H1 (cell line): ENCODE measurements at regions not wholly inside any gene's neighbourhood (a gene's known extent, or its start where the extent isn't known, plus 50 kb on each side); places are given as distances from the start of the nearest gene placed in this dataset.

Source experiments
- CHD7 ChIP-seq: fragments of 300-600 bp; sonication (generic); IDR thresholded peaks from 2 replicates; pipeline ENCODE4 v1.7.1; 2012; ENCODE audit warnings: low read length, moderate library complexity, mild to moderate bottlenecking, inconsistent platforms; ENCODE audit not compliant: insufficient replicate concordance
- CTCF ChIP-seq, 3 experiments: IDR thresholded peaks; 1 replicate in 2 of 3; 2 replicates in 1 of 3; pipeline versions ENCODE4 v1.5.1 to v1.6.1; 2011; ENCODE audit warnings: low read length in 3 of 3, mild to moderate bottlenecking in 3 of 3, inconsistent platforms in 2 of 3, low read depth in 1 of 3, moderate library complexity in 1 of 3; ENCODE audit not compliant: insufficient read depth in 1 of 3; ENCODE audit errors: control extremely low read depth in 1 of 3
- JUND ChIP-seq: IDR thresholded peaks from 2 replicates; pipeline ENCODE4 v1.6.1; 2011; ENCODE audit warnings: mild to moderate bottlenecking, improper control_type of control experiment, low read length
- MAX ChIP-seq: IDR thresholded peaks from 2 replicates; pipeline ENCODE4 v1.6.1; 2012; ENCODE audit warnings: inconsistent platforms
- PHF8 ChIP-seq: fragments of 200-600 bp; sonication (generic); conservative IDR thresholded peaks from 2 replicates; pipeline ENCODE4 v1.7.1; 2012; ENCODE audit warnings: low read depth, mild to moderate bottlenecking, inconsistent platforms, low read length, moderate library complexity
- POU5F1 ChIP-seq: IDR thresholded peaks from 2 replicates; pipeline ENCODE4 v1.6.1; 2011; ENCODE audit warnings: low read depth, mild to moderate bottlenecking, low read length, moderate library complexity
- RNF2 ChIP-seq: fragments of 200-900, 300-1000 bp; sonication (generic); IDR thresholded peaks from 2 replicates; pipeline ENCODE4 v1.7.1; 2016; ENCODE audit warnings: borderline replicate concordance, low read depth, mild to moderate bottlenecking, antibody characterized with exemption, low read length; ENCODE audit not compliant: poor library complexity, severe bottlenecking; ENCODE audit errors: missing control alignments
- TAF1 ChIP-seq: IDR thresholded peaks from 2 replicates; pipeline ENCODE4 v1.6.1; 2011; ENCODE audit warnings: mild to moderate bottlenecking, low read depth, low read length

- TF ChIP-seq MAX (no peak), TAF1 (no peak), CTCF (IDR thresholded peaks at IDR 0.05; ENCODE audit: control extremely low read depth in 1 of 3, insufficient read depth in 1 of 3, low read depth in 1 of 3, low read length in 3 of 3) (no peak), CHD7 (no peak), POU5F1 (no peak), PHF8 (no peak), JUND (no peak), RNF2 (no peak)
These were observed 54.3 kb upstream of the CAMK1G start (continued) for GRCh38 chr1:209529233-209529632.
